ENCODE measurements at regions not wholly inside any gene's neighbourhood (a gene's known extent, or its start where the extent isn't known, plus 50 kb on each side); places are given as distances from the start of the nearest gene placed in this dataset.

DNA sequence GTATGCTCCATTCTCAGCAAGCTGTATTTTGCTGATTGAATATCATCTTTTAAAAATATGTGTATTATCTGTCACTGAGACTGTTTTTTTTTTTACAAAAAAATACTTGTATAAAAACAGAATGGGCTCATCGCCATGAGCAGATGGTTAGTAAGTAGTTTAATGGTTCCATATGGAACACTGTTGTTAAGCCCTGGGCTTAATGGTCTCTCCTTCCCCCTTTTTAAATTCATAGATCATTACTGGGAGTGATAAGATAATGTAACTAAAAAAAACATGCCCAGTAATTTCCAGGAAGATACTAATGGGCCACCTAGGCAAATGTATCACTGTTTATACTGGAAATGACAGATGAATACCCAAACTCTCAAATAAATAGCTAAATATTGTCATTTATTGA, 95.3 kb upstream of the TPRG1 start:
- intact Hi-C loops (cut with DNase I): no loop called here
- TF ChIP-seq POLR2A (IDR thresholded peaks at IDR 0.05) (no peak), POLR2AphosphoS5 (IDR thresholded peaks at IDR 0.05; ENCODE audit: insufficient read depth in 1 of 2, low read depth in 1 of 2) (no peak)
- TF ChIP-seq, protein P1, sequence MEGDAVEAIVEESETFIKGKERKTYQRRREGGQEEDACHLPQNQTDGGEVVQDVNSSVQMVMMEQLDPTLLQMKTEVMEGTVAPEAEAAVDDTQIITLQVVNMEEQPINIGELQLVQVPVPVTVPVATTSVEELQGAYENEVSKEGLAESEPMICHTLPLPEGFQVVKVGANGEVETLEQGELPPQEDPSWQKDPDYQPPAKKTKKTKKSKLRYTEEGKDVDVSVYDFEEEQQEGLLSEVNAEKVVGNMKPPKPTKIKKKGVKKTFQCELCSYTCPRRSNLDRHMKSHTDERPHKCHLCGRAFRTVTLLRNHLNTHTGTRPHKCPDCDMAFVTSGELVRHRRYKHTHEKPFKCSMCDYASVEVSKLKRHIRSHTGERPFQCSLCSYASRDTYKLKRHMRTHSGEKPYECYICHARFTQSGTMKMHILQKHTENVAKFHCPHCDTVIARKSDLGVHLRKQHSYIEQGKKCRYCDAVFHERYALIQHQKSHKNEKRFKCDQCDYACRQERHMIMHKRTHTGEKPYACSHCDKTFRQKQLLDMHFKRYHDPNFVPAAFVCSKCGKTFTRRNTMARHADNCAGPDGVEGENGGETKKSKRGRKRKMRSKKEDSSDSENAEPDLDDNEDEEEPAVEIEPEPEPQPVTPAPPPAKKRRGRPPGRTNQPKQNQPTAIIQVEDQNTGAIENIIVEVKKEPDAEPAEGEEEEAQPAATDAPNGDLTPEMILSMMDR (IDR thresholded peaks at IDR 0.05): no peak
- no peaks in the 10 kb centered on the region for H3K36me3 ChIP-seq

DNA sequence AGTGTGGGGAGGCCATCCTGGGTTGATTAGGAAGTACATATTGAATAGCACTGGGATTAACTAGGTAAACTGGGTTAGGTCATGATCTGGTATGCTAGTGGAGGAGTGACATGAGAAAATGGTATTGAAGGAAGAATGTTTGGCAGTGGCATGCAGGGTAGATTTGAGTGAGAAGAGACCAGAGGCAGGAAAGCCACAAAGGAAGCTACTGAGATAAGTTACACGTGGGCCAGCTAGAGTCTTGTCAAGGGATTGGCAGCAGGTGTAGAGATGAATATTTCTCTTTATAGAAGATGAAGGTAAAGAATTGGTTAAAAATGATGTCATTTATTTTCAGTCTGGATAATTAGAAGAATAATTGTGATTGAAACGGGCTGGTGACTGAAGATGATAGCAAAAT, 91.0 kb upstream of the TPRG1 start:
- TF ChIP-seq, protein P1 (IDR thresholded peaks at IDR 0.05): no peak
- no peak for DNase-seq (ENCODE audit: extremely low spot score in 2 of 2)
- Histone ChIP-seq H3K9me3 (no peaks in the 10 kb centered on the region), H3K4me1 (no peaks in the 10 kb centered on the region), H3K4me3 (no peak overlapping the region), H3K27me3 (no peaks in the 10 kb centered on the region), H3K36me3 (no peaks in the 10 kb centered on the region), H3K27ac (no peak overlapping the region)
- intact Hi-C loops (cut with DNase I): no loop called here

More for the DNA sequence above, 95.3 kb upstream of the TPRG1 start:
- no peak for DNase-seq (ENCODE audit: extremely low spot score in 2 of 2)
- H3K27me3 ChIP-seq: no peaks in the 10 kb centered on the region
- no peak overlapping the region for H3K4me3 ChIP-seq
- no peaks in the 10 kb centered on the region for H3K4me1 ChIP-seq
- H3K27ac ChIP-seq: no peak overlapping the region
- H3K9me3 ChIP-seq: no peaks in the 10 kb centered on the region

DNA sequence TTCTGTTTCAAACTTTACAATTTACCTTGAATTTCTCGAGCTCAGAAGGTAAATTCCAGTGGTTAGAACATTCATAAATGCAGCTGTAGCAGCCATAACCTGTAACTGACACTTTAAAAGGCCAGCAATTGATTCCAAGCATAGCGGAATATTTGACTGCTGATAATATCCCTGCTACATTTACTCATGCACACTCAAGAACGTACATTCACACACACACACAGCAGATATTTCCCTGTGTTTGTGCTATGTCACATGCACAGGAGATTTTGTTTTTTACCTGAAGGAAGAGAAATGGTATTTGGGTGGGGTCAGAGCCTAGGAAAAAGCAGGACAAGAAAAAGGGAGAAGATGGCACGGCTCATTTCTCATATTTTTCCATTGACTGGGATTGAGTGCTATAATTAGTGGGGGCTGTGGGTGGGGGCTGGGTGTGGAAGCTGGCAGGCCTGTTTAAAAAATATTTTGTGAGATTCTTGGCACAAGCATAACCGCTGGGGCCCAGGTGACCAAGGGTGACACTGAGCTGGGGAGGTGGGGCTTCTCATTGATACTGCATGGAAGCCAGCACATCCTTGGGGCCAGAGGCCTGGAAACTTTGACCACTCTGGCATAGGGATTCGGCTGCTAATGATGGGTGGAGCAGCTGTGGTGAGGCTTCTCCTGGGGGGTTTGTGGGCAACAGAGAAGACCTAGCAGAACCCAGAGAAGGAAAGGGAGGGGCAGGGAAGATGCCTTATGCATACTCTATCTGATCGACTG, 88.9 kb upstream of the TPRG1 start:
- no peak overlapping the region for H3K27ac ChIP-seq
- DNase-seq (ENCODE audit: extremely low spot score in 2 of 2): no peak
- H3K4me3 ChIP-seq: no peak overlapping the region
- intact Hi-C loops (cut with DNase I): no loop called here
- TF ChIP-seq, protein P1 (IDR thresholded peaks at IDR 0.05): no peak
- no peaks in the 10 kb centered on the region for H3K4me1 ChIP-seq
- H3K36me3 ChIP-seq: no peaks in the 10 kb centered on the region
- H3K27me3 ChIP-seq: no peaks in the 10 kb centered on the region
- no peaks in the 10 kb centered on the region for H3K9me3 ChIP-seq

DNA sequence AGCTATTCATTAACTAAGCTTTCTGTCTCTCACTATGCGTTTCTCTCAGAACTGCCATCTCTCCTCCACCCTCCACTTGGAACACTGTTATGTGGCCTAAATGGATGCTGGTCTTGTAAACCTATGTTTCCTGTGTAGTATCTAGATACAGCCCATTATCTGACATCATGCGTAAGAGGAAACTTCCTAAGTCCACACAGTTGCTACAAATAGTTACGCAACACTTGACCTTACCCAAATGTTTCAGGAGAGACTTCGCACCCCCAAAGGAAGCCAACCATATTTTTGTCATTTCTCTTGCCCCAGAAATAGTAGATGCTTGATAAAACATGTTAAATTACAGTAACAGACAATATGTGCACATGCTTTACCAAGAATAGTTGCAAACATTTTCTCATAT, 87.2 kb upstream of the TPRG1 start:
- no peak for TF ChIP-seq POLR2A (IDR thresholded peaks at IDR 0.05)
- intact Hi-C loops (cut with DNase I): no loop called here
- no peaks in the 10 kb centered on the region for H3K9me3 ChIP-seq
- no peaks in the 10 kb centered on the region for H3K27me3 ChIP-seq
- no peak for DNase-seq (ENCODE audit: extremely low spot score in 2 of 2)
- no peak overlapping the region for H3K4me3 ChIP-seq
- no peaks in the 10 kb centered on the region for H3K36me3 ChIP-seq
- no peaks in the 10 kb centered on the region for H3K4me1 ChIP-seq
- no peak overlapping the region for H3K27ac ChIP-seq

DNA sequence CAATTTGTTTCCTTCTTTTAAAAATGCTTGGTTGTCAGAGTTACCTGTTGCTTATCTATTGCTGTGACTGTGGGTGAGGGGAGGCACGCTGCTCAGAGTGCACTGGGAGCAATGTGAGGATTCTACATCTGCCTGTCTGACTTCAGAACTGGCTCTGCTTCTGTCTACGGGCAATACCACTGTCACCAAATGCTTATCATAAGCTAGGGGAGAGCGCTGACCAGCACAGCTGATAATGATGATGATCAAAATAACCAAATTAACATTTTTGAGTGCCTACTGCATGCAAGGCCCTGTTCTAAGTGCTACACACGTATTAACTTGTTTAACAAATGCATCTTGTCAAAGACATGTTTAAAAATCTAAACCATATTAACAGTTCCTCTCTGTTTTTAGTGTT, 79.2 kb upstream of the TPRG1 start:
- Histone ChIP-seq H3K36me3 (no peaks in the 10 kb centered on the region), H3K27me3 (no peaks in the 10 kb centered on the region), H3K27ac (no peak overlapping the region), H3K4me1 (peaks cover 34% of the 10 kb centered on the region), H3K9me3 (no peaks in the 10 kb centered on the region), H3K4me3 (no peak overlapping the region)
- intact Hi-C loops (cut with DNase I): no loop called here
- no peak for DNase-seq (ENCODE audit: extremely low spot score in 2 of 2)
- TF ChIP-seq, protein P1 (IDR thresholded peaks at IDR 0.05): no peak
- TF ChIP-seq POLR2A (IDR thresholded peaks at IDR 0.05) (no peak), POLR2AphosphoS5 (IDR thresholded peaks at IDR 0.05; ENCODE audit: insufficient read depth in 1 of 2, low read depth in 1 of 2) (no peak)

Measured in vagina (tissue), 2 donors.